Lower leg skin (tissue), 4 donors: ENCODE measurements at regions not wholly inside any gene's neighbourhood (a gene's known extent, or its start where the extent isn't known, plus 50 kb on each side); places are given as distances from the start of the nearest gene placed in this dataset.

Experiments used
- DNase-seq, 2 donors: peaks; one replicate each; pipeline ENCODE4 v3.0.0-alpha.2; 2019; ENCODE audit warnings: low spot score in 2 of 2
- H3K4me3 ChIP-seq: fragments of 200-600 bp; sonication (generic); 2 replicates; pipeline ENCODE4 v1.5.1; 2017; ENCODE audit warnings: mild to moderate bottlenecking, low read depth; ENCODE audit not compliant: poor library complexity, severe bottlenecking
- CTCF ChIP-seq, 3 donors: fragments of 450-650 bp; IDR thresholded peaks; one replicate each; pipeline ENCODE4 v1.5.1; 2016; ENCODE audit warnings: antibody characterized with exemption in 3 of 3, mild to moderate bottlenecking in 3 of 3, moderate library complexity in 2 of 3
- POLR2A ChIP-seq, 2 donors: fragments of 450-650 bp; IDR thresholded peaks; one replicate each; pipeline ENCODE4 v1.6.1; 2016 to 2017; ENCODE audit warnings: antibody characterized with exemption in 2 of 2, mild to moderate bottlenecking in 1 of 2, moderate library complexity in 1 of 2
- WGBS, 2 donors: methylation state at CpG; one replicate each; pipeline ENCODE4 v1.1.5; 2018; 5-methylcytosine and 5-hydroxymethylcytosine counted together
- intact Hi-C: fragments of 100-400 bp; cut with DNase I; formaldehyde crosslinking; loops from one replicate; pipeline ENCODE4 v1.15.0; 2023; ENCODE audit warnings: low total_unique reads

- intact Hi-C loops: no loop called here
- WGBS, 2 donors: 72 to 73% methylated on average over 4 of the region's 4 CpGs
- DNase-seq: no peak
- no peak for TF ChIP-seq CTCF (IDR thresholded peaks at IDR 0.05)
- no peak for TF ChIP-seq POLR2A (IDR thresholded peaks at IDR 0.05)
- no peak overlapping the region for H3K4me3 ChIP-seq
Observed at GRCh38 chr3:73273341-73273740, 211.9 kb downstream of the EBLN2 start.

- TF ChIP-seq POLR2A (IDR thresholded peaks at IDR 0.05) (no peak), CTCF (IDR thresholded peaks at IDR 0.05) (no peak)
- intact Hi-C loops: no loop called here
- DNase-seq: no peak
- H3K4me3 ChIP-seq: no peak overlapping the region
- WGBS, 2 donors: 74 to 76% methylated on average over 6 of the region's 6 CpGs
Observed at GRCh38 chr3:73280746-73281145, 219.3 kb downstream of the EBLN2 start.

- no peak overlapping the region for H3K4me3 ChIP-seq
- intact Hi-C loops: no loop called here
- 87 to 90% methylated on average over 9 of the region's 9 CpGs for WGBS, 2 donors
- TF ChIP-seq POLR2A (IDR thresholded peaks at IDR 0.05): no peak
- no peak for TF ChIP-seq CTCF (IDR thresholded peaks at IDR 0.05)
- no peak for DNase-seq
Observed at GRCh38 chr3:73284472-73284871, 223.0 kb downstream of the EBLN2 start.

GRCh38 chr3:73291541-73291940 is 230.1 kb downstream of the EBLN2 start:
- H3K4me3 ChIP-seq: no peak overlapping the region
- no peak for DNase-seq
- intact Hi-C loops: no loop called here
- 75 to 79% methylated on average over 7 of the region's 7 CpGs for WGBS, 2 donors
- TF ChIP-seq CTCF (IDR thresholded peaks at IDR 0.05) (no peak), POLR2A (IDR thresholded peaks at IDR 0.05) (no peak)

GRCh38 chr3:73292220-73292619 is 230.8 kb downstream of the EBLN2 start:
- intact Hi-C loops: no loop called here
- no peak for DNase-seq
- TF ChIP-seq CTCF (IDR thresholded peaks at IDR 0.05) (no peak), POLR2A (IDR thresholded peaks at IDR 0.05) (no peak)
- H3K4me3 ChIP-seq: no peak overlapping the region
- 21 to 37% methylated on average over 4 of the region's 4 CpGs for WGBS, 2 donors

GRCh38 chr3:73294537-73294936 is 233.1 kb downstream of the EBLN2 start:
- no peak for DNase-seq
- no peak overlapping the region for H3K4me3 ChIP-seq
- 70 to 76% methylated on average over 8 of the region's 8 CpGs for WGBS, 2 donors
- intact Hi-C loops: no loop called here
- TF ChIP-seq CTCF (IDR thresholded peaks at IDR 0.05): no peak
- no peak for TF ChIP-seq POLR2A (IDR thresholded peaks at IDR 0.05)
